ENCODE measurements at regions not wholly inside any gene's neighbourhood (a gene's known extent, or its start where the extent isn't known, plus 50 kb on each side); places are given as distances from the start of the nearest gene placed in this dataset.
"Not testable (repeated sequence)": the region's sequence is repeated elsewhere in the genome, so short reads cannot be mapped to it uniquely, and the experiment has no call there.

DNA sequence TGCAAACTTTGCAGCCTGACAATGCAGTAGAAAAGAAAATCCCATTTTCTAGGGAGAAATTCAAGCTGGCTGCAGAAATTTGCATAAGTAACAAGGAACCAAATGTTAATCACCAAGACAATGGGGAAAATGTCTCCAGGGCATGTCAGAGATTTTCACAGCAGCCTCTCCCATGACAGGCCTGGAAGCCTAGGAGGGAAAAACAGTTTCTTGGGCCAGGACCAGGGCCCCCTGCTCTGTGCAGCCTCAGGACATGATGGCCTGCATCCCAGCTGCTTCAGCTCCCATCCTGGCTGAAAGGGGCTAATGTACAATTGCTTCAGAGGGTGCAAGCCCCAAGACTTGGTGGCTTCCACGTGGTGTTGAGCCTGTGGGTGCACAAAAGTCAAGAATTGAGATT is 74.8 kb upstream of the SERPINE2 start:
- TF ChIP-seq, protein P1, sequence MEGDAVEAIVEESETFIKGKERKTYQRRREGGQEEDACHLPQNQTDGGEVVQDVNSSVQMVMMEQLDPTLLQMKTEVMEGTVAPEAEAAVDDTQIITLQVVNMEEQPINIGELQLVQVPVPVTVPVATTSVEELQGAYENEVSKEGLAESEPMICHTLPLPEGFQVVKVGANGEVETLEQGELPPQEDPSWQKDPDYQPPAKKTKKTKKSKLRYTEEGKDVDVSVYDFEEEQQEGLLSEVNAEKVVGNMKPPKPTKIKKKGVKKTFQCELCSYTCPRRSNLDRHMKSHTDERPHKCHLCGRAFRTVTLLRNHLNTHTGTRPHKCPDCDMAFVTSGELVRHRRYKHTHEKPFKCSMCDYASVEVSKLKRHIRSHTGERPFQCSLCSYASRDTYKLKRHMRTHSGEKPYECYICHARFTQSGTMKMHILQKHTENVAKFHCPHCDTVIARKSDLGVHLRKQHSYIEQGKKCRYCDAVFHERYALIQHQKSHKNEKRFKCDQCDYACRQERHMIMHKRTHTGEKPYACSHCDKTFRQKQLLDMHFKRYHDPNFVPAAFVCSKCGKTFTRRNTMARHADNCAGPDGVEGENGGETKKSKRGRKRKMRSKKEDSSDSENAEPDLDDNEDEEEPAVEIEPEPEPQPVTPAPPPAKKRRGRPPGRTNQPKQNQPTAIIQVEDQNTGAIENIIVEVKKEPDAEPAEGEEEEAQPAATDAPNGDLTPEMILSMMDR (optimal IDR thresholded peaks at IDR 0.05 in 1 of 3, IDR thresholded peaks at IDR 0.05 in 1 of 3, conservative IDR thresholded peaks at IDR 0.05 in 1 of 3; ENCODE audit: extremely low read depth in 1 of 3, insufficient read depth in 2 of 3, low read length in 3 of 3), result not testable (repeated sequence)
- not testable (repeated sequence) for TF ChIP-seq EZH2 (IDR thresholded peaks at IDR 0.05; ENCODE audit: low read length)
